HG02970 (cell line): ENCODE measurements at regions not wholly inside any gene's neighbourhood (a gene's known extent, or its start where the extent isn't known, plus 50 kb on each side); places are given as distances from the start of the nearest gene placed in this dataset.
"Not testable (repeated sequence)": the region's sequence is repeated elsewhere in the genome, so short reads cannot be mapped to it uniquely, and the experiment has no call there.

ENCODE experiments used
- ATAC-seq: cut with Tn5 transposase; IDR thresholded peaks from one replicate; pipeline ENCODE4 v1.9.1; 2021; ENCODE audit warnings: mild to moderate bottlenecking, moderate library complexity, moderate number of reproducible peaks; ENCODE audit not compliant: unreplicated experiment, low FRiP score

- no peak for ATAC-seq
Observed at GRCh38 chr13:59413126-59413525, 750.6 kb downstream of the DIAPH3 start.

GRCh38 chr13:59414006-59414405 lies 749.7 kb downstream of the DIAPH3 start:
- no peak for ATAC-seq

GRCh38 chr13:59415498-59415897 lies 748.2 kb downstream of the DIAPH3 start:
- ATAC-seq = no peak

- no peak for ATAC-seq
Observed at GRCh38 chr13:59416561-59416960, 747.2 kb downstream of the DIAPH3 start.

- ATAC-seq = no peak
Observed at GRCh38 chr13:59422646-59423045, 741.1 kb downstream of the DIAPH3 start.

- ATAC-seq = no peak
Observed at GRCh38 chr13:59423708-59424340, 739.9 kb downstream of the DIAPH3 start.

- no peak for ATAC-seq
Observed at GRCh38 chr13:59424661-59425060, 739.1 kb downstream of the DIAPH3 start.

- no peak for ATAC-seq
Observed at GRCh38 chr13:59425211-59425741, 738.5 kb downstream of the DIAPH3 start.

- no peak for ATAC-seq
Observed at GRCh38 chr13:59435024-59435423, 728.7 kb downstream of the DIAPH3 start.

GRCh38 chr13:59437544-59438301 lies 726.0 kb downstream of the DIAPH3 start:
- ATAC-seq = no peak

GRCh38 chr13:59439776-59440428 lies 723.8 kb downstream of the DIAPH3 start:
- no peak for ATAC-seq

GRCh38 chr13:59441068-59441467 lies 722.7 kb downstream of the DIAPH3 start:
- ATAC-seq = not testable (repeated sequence)

GRCh38 chr13:59441596-59442280 lies 722.0 kb downstream of the DIAPH3 start:
- no peak for ATAC-seq

- no peak for ATAC-seq
Observed at GRCh38 chr13:59442461-59442860, 721.3 kb downstream of the DIAPH3 start.

- no peak for ATAC-seq
Observed at GRCh38 chr13:59442944-59443486, 720.7 kb downstream of the DIAPH3 start.

- ATAC-seq = no peak
Observed at GRCh38 chr13:59444210-59444857, 719.4 kb downstream of the DIAPH3 start.

GRCh38 chr13:59445812-59446211 lies 717.9 kb downstream of the DIAPH3 start:
- no peak for ATAC-seq

- ATAC-seq = no peak
Observed at GRCh38 chr13:59446391-59446790, 717.3 kb downstream of the DIAPH3 start.

- no peak for ATAC-seq
Observed at GRCh38 chr13:59447031-59447430, 716.7 kb downstream of the DIAPH3 start.
